RWPE2 (cell line): ENCODE measurements at regions not wholly inside any gene's neighbourhood (a gene's known extent, or its start where the extent isn't known, plus 50 kb on each side); places are given as distances from the start of the nearest gene placed in this dataset.
"Not testable (repeated sequence)": the region's sequence is repeated elsewhere in the genome, so short reads cannot be mapped to it uniquely, and the experiment has no call there.

ENCODE experiments used
- ATAC-seq: fragments of 200-7000 bp; cut with Tn5 transposase; 3 replicates; pipeline ENCODE4 v1.9.1; 2021; ENCODE audit warnings: low read depth
- DNase-seq: peaks from one replicate; pipeline ENCODE4 v3.0.0-alpha.2; 2020; ENCODE audit warnings: low spot score
- H3K27ac ChIP-seq: fragments of 450-650 bp; 2 replicates; pipeline ENCODE4 v1.5.1; 2017; ENCODE audit warnings: mild to moderate bottlenecking; ENCODE audit not compliant: poor library complexity, severe bottlenecking
- H3K27me3 ChIP-seq: fragments of 250-450 bp; sonication (Bioruptor Pico); 2 replicates; pipeline ENCODE4 v1.5.1; 2021; ENCODE audit warnings: mild to moderate bottlenecking, moderate library complexity; ENCODE audit not compliant: insufficient read depth, poor library complexity, severe bottlenecking
- H3K36me3 ChIP-seq: fragments of 250-450 bp; sonication (Bioruptor Pico); 2 replicates; pipeline ENCODE4 v1.5.1; 2020; ENCODE audit warnings: low read depth, mild to moderate bottlenecking, moderate library complexity
- H3K4me1 ChIP-seq: fragments of 250-450 bp; sonication (Bioruptor Pico); 2 replicates; pipeline ENCODE4 v1.5.1; 2021; ENCODE audit warnings: mild to moderate bottlenecking, moderate library complexity; ENCODE audit not compliant: insufficient read depth, poor library complexity, severe bottlenecking
- H3K4me3 ChIP-seq: fragments of 250-450 bp; sonication (Bioruptor Pico); 2 replicates; pipeline ENCODE4 v1.5.1; 2021; ENCODE audit warnings: mild to moderate bottlenecking, moderate library complexity; ENCODE audit not compliant: severe bottlenecking
- H3K9me3 ChIP-seq: fragments of 250-450 bp; sonication (Bioruptor Pico); 2 replicates; pipeline ENCODE4 v1.5.1; 2021; ENCODE audit warnings: mild to moderate bottlenecking, moderate library complexity; ENCODE audit not compliant: severe bottlenecking
- TF ChIP-seq, protein P1 (sequence below): fragments of 450-650 bp; IDR thresholded peaks from one replicate; pipeline ENCODE4 v1.5.1; 2017; ENCODE audit warnings: mild to moderate bottlenecking, moderate library complexity; ENCODE audit not compliant: poor library complexity, severe bottlenecking

- Histone ChIP-seq H3K36me3 (no peaks in the 10 kb centered on the region), H3K4me3 (no peak overlapping the region), H3K4me1 (no peaks in the 10 kb centered on the region), H3K27ac (no peak overlapping the region), H3K9me3 (no peaks in the 10 kb centered on the region), H3K27me3 (no peaks in the 10 kb centered on the region)
- no peak for DNase-seq
- no peak for ATAC-seq
- TF ChIP-seq, protein P1, sequence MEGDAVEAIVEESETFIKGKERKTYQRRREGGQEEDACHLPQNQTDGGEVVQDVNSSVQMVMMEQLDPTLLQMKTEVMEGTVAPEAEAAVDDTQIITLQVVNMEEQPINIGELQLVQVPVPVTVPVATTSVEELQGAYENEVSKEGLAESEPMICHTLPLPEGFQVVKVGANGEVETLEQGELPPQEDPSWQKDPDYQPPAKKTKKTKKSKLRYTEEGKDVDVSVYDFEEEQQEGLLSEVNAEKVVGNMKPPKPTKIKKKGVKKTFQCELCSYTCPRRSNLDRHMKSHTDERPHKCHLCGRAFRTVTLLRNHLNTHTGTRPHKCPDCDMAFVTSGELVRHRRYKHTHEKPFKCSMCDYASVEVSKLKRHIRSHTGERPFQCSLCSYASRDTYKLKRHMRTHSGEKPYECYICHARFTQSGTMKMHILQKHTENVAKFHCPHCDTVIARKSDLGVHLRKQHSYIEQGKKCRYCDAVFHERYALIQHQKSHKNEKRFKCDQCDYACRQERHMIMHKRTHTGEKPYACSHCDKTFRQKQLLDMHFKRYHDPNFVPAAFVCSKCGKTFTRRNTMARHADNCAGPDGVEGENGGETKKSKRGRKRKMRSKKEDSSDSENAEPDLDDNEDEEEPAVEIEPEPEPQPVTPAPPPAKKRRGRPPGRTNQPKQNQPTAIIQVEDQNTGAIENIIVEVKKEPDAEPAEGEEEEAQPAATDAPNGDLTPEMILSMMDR: no peak
Observed at GRCh38 chrX:148080593-148080992, 99.5 kb downstream of the FMR1NB start.

GRCh38 chrX:148084611-148085010, 103.5 kb downstream of the FMR1NB start:
- DNase-seq (no peak), ATAC-seq (no peak)
- TF ChIP-seq, protein P1: no peak

GRCh38 chrX:148120151-148120550, 139.0 kb downstream of the FMR1NB start:
- Histone ChIP-seq H3K27me3 (no peaks in the 10 kb centered on the region), H3K36me3 (no peaks in the 10 kb centered on the region), H3K9me3 (no peaks in the 10 kb centered on the region), H3K4me3 (no peak overlapping the region), H3K27ac (no peak overlapping the region), H3K4me1 (no peaks in the 10 kb centered on the region)
- DNase-seq: no peak
- TF ChIP-seq, protein P1: no peak
- ATAC-seq: no peak

More at GRCh38 chrX:148084611-148085010, 103.5 kb downstream of the FMR1NB start:
- no peak overlapping the region for H3K4me3 ChIP-seq
- H3K27ac ChIP-seq: no peak overlapping the region
- no peaks in the 10 kb centered on the region for H3K27me3 ChIP-seq
- no peaks in the 10 kb centered on the region for H3K9me3 ChIP-seq
- no peaks in the 10 kb centered on the region for H3K36me3 ChIP-seq
- H3K4me1 ChIP-seq: no peaks in the 10 kb centered on the region

DNA sequence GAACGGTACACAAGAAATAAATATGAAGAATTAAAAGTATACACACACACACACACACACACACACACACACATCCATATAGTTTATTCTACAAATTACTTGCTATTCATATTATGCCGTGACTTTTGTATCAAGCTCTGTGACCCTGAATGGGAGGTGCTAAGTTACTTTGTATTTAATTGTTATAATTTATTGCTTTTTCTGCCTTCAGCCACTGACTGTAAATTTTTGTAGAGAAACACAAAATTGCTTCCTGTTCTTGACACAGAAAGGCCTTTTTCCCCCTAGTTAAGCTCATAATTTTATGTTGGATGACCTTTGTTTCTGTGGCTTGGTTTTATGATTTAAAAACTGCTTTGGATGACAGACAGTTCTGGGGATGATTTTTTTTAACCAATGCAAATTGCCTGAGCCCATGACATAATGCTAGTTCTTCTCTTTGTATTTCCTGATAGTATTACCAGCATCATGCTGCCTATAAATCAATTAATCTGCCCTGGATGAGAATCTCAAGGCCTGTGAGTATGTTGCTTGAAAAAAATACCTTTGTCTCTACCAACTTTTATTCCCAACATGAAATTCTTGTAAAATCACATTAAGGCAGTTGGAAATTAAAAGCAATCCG, 140.0 kb downstream of the FMR1NB start:
- no peaks in the 10 kb centered on the region for H3K27me3 ChIP-seq
- DNase-seq: no peak
- no peak overlapping the region for H3K27ac ChIP-seq
- TF ChIP-seq, protein P1: no peak
- H3K36me3 ChIP-seq: no peaks in the 10 kb centered on the region
- no peak overlapping the region for H3K4me3 ChIP-seq
- no peaks in the 10 kb centered on the region for H3K4me1 ChIP-seq
- no peaks in the 10 kb centered on the region for H3K9me3 ChIP-seq
- no peak for ATAC-seq

GRCh38 chrX:148128872-148129505, 147.9 kb downstream of the FMR1NB start:
- H3K4me1 ChIP-seq, H3K36me3 ChIP-seq, H3K9me3 ChIP-seq, H3K27me3 ChIP-seq, H3K27ac ChIP-seq, ATAC-seq, H3K4me3 ChIP-seq, DNase-seq: not testable (repeated sequence)
